WTC11 (cell line): ENCODE measurements at regions not wholly inside any gene's neighbourhood (a gene's known extent, or its start where the extent isn't known, plus 50 kb on each side); places are given as distances from the start of the nearest gene placed in this dataset.
A peak's percentile ranks its signal among the peaks of the same experiment; 100 is the strongest.

Experiments
- ETV6 ChIP-seq: sonication (generic); formaldehyde crosslinking; IDR thresholded peaks from 2 replicates; pipeline ENCODE4 v1.8.1; 2022; ENCODE audit warnings: mild to moderate bottlenecking, missing genetic modification reagents
- FOXJ3 ChIP-seq: sonication (generic); formaldehyde crosslinking; IDR thresholded peaks from 2 replicates; pipeline ENCODE4 v1.9.0; 2021; ENCODE audit warnings: missing genetic modification reagents, mild to moderate bottlenecking, borderline replicate concordance
- FOXP1 ChIP-seq: sonication (generic); formaldehyde crosslinking; IDR thresholded peaks from 2 replicates; pipeline ENCODE4 v1.8.0; 2022; ENCODE audit warnings: missing genetic modification reagents, mild to moderate bottlenecking, moderate library complexity, borderline replicate concordance
- MAX ChIP-seq: sonication (generic); formaldehyde crosslinking; IDR thresholded peaks from 2 replicates; pipeline ENCODE4 v1.8.0; 2022; ENCODE audit warnings: mild to moderate bottlenecking, missing genetic modification reagents
- SP1 ChIP-seq: sonication (generic); formaldehyde crosslinking; conservative IDR thresholded peaks from 2 replicates; pipeline ENCODE4 v1.8.1; 2022; ENCODE audit warnings: missing genetic modification reagents
- USF2 ChIP-seq: sonication (generic); formaldehyde crosslinking; IDR thresholded peaks from 2 replicates; pipeline ENCODE4 v1.8.1; 2023; ENCODE audit warnings: mild to moderate bottlenecking, missing genetic modification reagents, moderate library complexity
- ZNF232 ChIP-seq: sonication (generic); formaldehyde crosslinking; IDR thresholded peaks from 2 replicates; pipeline ENCODE4 v1.8.0; 2022; ENCODE audit warnings: mild to moderate bottlenecking, missing genetic modification reagents
- ZNF263 ChIP-seq: sonication (generic); formaldehyde crosslinking; IDR thresholded peaks from 2 replicates; pipeline ENCODE4 v1.8.1; 2022; ENCODE audit warnings: low read depth, mild to moderate bottlenecking, moderate library complexity, missing genetic modification reagents
- TF ChIP-seq, protein P1 (sequence below): fragments of 200-600 bp; IDR thresholded peaks from 2 replicates; pipeline ENCODE4 v1.8.0; 2022; ENCODE audit warnings: antibody characterized with exemption
- TF ChIP-seq, protein P2 (sequence below): sonication (generic); formaldehyde crosslinking; IDR thresholded peaks from 2 replicates; pipeline ENCODE4 v1.8.0; 2023; ENCODE audit warnings: missing genetic modification reagents

DNA sequence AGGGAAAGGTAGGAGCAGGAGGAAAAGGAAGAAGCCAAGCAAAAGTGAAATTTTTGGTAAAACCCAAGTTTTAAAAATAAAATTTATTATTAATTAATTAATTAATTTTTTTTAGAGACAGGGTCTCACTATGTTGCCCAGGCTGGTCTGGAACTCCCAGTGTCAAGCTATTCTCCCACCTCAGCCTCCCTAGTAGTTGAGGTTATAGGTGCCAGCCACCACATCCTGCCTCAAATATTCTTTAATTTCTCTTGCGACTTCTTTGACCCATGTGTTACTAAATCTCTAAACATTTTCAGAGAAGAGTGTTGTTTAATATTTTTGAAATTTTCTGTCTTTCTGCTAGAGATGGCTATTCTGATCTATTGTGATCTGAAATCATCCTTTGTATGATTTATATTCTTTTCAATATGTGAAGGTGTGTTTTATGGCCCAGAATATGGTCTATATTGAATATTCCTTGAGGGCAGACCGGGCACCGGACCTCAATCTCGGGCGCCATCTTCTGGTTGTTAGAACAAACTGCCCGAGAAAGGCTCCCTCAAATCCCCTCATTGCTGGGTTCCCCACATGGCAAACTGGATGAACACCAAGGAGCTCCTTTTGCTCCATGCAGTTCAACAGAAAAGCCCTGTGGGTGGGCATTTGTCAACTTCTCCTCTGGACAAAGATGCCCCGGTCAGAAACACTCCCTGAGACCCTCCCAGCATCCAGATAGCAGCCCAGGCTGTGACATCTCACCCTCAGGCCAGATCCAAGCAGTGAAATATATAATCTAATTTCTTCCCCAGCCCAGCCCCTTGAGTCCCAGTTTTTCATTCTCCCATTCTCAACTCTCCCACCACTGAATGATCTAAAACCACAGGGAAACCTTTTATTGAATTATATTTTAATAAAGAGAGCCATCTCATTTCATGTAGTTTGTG lies 110.5 kb downstream of the ASCL4 start:
- TF ChIP-seq, protein P1, sequence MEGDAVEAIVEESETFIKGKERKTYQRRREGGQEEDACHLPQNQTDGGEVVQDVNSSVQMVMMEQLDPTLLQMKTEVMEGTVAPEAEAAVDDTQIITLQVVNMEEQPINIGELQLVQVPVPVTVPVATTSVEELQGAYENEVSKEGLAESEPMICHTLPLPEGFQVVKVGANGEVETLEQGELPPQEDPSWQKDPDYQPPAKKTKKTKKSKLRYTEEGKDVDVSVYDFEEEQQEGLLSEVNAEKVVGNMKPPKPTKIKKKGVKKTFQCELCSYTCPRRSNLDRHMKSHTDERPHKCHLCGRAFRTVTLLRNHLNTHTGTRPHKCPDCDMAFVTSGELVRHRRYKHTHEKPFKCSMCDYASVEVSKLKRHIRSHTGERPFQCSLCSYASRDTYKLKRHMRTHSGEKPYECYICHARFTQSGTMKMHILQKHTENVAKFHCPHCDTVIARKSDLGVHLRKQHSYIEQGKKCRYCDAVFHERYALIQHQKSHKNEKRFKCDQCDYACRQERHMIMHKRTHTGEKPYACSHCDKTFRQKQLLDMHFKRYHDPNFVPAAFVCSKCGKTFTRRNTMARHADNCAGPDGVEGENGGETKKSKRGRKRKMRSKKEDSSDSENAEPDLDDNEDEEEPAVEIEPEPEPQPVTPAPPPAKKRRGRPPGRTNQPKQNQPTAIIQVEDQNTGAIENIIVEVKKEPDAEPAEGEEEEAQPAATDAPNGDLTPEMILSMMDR = peak; percentile 51; the same call in 1 of the 2 replicates
- TF ChIP-seq ETV6 (CRISPR knock-in tag) = no peak
- no peak for TF ChIP-seq USF2 (CRISPR knock-in tag)
- no peak for TF ChIP-seq FOXJ3 (CRISPR knock-in tag)
- TF ChIP-seq FOXP1 (CRISPR knock-in tag) = no peak
- TF ChIP-seq, protein P2, sequence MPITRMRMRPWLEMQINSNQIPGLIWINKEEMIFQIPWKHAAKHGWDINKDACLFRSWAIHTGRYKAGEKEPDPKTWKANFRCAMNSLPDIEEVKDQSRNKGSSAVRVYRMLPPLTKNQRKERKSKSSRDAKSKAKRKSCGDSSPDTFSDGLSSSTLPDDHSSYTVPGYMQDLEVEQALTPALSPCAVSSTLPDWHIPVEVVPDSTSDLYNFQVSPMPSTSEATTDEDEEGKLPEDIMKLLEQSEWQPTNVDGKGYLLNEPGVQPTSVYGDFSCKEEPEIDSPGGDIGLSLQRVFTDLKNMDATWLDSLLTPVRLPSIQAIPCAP (CRISPR knock-in tag) = no peak
- no peak for TF ChIP-seq SP1 (CRISPR knock-in tag)
- TF ChIP-seq ZNF263 (CRISPR knock-in tag) = no peak
- no peak for TF ChIP-seq MAX
- no peak for TF ChIP-seq ZNF232 (CRISPR knock-in tag)
